CD4-positive, alpha-beta T cell treated with Interleukin-4 for 1 hour (primary cell): ENCODE measurements at regions not wholly inside any gene's neighbourhood (a gene's known extent, or its start where the extent isn't known, plus 50 kb on each side); places are given as distances from the start of the nearest gene placed in this dataset.
"Not testable (repeated sequence)": the region's sequence is repeated elsewhere in the genome, so short reads cannot be mapped to it uniquely, and the experiment has no call there.

Source experiments
- DNase-seq, 2 donors: peaks; one replicate each; pipeline ENCODE4 v3.0.0-alpha.2; 2020 to 2022

DNA sequence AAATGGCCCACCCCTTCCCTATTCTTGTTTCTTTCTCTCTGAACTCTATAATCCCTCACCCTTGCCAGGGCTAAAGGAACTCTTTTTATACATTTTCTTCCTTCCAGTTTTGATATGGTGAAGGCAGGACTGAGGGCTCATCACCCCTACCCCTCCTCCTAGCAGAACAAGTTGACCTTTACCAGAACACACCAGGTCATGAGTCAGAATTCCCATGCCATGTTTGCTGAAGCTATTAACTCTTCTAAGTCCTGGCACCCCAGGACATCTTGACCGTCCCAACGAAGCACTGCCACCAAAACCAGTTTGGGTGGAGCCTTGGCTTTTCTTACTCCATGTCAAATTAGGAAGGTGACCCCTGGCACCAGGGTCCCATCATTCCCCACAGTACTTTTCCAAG, 57.5 kb upstream of the DYNLT3 start:
- no peak for DNase-seq

DNA sequence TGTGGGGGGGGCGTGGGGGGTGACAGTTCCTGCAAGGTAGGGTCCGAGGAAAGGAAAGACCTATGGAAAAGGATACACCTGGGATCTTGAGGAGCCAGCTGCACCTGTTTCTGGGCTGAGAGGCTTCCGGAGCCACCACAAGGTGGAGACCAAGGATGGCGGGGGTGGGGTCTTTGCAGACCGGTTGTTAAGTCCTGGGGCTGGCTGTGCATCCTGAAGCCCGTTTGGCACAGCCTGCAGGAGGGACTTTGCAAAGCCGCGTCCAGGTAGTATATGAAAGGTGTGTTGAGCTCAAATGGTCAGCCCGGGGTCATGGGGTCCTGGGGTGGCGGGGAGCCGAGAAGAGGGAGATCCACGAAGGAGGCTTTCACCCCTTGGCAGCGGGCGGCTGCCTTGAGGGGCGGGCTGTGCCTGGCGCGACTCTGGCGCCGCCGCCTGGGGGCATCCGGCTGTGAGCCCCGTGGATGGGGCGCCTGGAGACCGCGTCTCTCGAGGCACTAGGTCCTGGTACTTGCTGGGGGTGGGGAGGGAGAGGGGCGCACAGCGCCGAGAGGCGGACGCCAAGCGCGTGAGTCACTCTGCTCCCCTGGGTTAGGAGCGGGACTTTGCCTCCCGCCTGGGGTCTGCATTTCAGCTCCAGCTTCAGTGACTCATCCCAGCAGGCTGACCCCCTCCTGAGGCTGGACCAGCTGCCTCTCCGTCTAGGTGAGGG, 58.2 kb upstream of the DYNLT3 start:
- no peak for DNase-seq

DNA sequence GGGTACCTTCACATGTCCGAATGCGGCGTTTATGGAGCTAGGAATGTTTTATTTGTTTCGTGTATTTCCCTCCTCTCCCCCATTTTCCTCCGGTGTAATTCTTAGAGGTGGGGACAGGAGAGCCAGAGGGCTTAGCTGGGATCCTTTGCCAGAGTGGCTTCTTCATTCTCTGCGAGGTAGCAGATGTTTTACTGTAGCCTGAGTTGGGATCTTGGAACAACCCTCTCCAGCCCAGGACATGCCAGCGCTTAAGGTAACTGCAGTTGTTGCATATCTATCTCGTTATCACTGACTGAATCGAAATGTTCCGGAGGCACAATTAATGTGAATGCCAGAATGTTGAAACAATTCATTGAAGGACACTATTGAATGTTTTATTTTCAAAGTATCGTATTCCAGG, 59.0 kb upstream of the DYNLT3 start:
- no peak for DNase-seq

DNA sequence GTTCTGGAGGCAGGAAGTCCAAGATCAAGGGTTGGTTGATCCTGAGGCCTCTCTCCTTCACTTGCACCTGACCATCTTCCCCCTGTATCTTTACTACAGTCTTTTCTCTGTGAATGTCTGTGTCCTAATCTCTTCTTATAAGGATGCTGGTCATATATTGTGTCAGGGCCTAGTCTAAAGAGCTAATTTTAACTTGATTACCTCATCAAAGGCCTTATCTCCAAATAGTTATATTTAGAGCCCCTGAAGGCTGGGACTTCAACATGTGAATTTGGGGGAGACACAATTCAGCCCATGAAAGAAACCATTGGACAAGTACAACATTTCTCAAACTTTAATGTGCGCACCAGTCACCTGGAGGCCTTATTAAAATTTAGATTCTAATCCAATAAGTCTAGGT, 62.8 kb upstream of the DYNLT3 start:
- no peak for DNase-seq

DNA sequence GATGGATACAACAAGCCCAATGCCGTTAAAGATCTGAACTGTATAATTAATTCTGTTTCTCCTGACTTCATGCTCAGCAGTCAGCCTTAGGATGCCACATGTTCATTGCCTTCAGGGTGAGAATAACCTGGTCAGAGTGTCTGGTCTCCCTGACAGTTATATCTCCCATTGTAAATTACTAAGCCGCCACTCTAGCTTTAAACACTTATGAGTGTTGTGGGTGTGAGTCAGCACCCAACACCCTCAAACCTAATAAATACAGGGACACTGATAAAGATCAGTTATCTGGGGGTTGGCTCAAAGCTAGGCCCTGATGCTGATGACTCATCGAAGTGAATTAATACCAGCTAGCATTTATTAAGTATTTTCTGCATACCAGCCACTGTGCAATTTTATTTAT, 64.9 kb upstream of the DYNLT3 start:
- no peak for DNase-seq

DNA sequence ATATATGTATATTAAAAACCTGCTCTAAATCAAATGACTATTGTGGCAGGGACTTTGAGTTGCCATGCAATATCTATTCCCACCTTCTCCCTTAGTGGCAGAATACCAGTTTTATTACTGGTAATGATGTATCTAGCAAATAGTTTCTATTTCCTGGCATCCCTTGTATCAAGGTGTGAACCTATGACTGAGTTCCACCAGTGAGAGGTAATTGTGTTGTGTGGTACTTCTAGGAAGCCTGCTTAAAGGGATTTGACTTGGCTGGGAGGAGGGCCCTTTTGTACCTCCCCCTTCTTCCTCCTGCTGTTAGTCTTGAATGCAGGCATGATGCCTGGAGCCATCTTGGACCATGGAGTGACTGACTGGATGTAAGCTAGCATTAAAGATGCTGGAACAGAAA, 65.4 kb upstream of the DYNLT3 start:
- no peak for DNase-seq

DNA sequence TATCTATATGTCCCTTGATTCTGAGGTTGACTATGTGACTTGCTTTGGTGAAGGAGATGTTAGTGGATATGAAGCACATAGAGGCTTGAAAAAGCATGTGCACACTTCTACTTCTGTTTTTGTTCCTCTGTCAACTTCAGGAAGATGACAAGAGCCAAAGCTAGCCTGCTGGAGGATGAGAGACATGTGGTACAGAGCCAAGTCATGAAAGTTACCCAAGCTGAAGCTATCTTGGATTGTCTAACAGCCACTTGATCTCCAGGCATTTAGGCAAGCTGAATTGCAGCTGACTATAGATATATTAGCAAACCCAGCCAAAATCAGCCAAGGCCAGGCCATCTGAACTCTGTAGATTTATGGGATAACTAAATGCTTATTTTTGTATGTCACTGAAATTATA, 70.8 kb upstream of the DYNLT3 start:
- DNase-seq: no peak

DNA sequence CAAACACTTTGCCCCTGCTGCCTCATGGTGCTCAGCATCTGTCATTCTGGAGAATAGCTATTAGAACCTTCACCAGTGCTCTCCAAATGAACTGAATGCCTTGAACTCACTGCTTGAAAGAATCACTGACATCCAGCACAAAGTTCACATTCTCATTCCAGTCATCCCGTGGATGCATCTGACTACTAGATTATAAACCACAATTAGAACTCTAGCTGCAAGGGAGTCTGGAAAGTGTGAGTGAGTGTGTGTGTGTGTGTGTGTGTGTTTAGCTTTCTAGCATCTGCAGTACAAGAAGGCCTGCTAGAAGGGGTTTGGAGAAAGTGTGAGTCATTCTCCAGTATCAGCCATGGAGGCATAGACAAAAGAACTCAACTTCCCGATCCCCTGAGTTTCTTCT, 71.3 kb upstream of the DYNLT3 start:
- no peak for DNase-seq

DNA sequence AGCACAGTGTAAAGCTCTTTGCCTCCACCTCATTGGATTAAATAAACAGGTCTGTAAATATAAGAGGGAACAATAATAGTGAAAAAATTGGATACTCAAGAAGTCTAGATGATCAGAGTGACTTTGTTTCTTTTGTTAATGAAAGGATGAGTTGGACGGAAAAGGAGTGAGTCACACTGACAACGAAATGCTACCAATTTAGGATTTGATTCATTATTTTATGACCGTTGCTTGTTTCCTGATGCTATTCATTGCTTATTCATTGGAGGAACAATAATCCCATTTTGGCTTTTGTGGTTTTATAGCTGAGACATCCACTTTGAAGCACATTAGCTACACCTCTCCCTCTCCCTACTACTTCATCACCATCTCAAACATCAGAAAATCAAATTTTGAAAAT, 74.4 kb upstream of the DYNLT3 start:
- no peak for DNase-seq

DNA sequence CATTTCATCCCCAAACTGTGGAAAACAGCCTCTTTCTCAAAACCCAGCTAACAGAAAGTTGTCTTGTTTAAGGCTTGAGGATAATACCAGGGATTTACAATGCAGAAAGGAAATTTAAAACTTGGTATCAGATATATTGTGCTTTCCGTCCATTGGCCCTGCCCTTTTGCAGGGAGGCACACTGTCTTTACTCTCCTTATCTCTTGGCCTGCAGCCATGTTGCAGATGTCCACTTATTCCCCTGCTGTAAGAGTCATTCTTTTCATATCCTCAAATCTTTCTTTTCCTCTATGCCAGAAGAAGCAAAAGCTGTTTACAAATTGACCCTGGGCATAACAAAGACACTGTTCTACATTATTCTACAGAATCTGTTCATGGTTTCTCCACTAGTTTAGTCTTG, 75.6 kb upstream of the DYNLT3 start:
- no peak for DNase-seq

DNA sequence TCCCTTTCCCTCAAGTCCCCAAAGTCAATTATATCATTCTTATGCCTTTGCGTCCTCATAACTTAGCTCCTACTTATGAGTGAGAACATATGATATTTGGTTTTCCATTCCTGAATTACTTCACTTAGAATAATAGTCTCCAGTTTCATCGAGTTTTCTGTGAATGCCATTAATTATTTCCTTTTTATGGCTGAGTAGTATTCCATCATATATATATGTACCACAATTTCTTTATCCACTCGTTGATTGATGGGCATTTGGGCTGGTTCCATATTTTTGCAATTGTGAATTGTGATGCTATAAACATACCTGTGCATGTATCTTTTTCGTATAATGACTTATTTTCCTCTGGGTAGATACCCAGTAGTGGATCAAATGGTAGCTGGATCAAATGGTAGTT, 78.4 kb upstream of the DYNLT3 start:
- DNase-seq: not testable (repeated sequence)

DNA sequence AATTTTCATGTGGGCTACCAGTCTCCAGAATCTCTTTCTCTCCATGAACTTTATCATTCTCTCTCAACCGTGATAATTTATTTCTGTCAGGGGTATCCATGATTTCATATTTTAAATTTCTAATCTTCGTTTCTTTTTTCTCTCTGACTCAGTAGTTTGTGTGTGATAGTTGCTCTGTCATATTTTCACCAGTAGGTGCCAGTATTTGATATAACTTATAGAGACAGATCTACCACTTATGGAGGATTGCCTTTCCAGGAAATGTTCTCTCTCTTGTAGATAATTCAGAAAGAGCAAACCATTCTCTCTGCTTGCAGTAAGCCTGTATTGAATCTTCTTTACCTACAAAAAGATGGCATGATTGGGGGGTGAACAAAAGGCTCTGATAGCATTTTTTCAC, 79.3 kb upstream of the DYNLT3 start:
- peak in 1 of 2 donors; percentile 18 for DNase-seq

DNA sequence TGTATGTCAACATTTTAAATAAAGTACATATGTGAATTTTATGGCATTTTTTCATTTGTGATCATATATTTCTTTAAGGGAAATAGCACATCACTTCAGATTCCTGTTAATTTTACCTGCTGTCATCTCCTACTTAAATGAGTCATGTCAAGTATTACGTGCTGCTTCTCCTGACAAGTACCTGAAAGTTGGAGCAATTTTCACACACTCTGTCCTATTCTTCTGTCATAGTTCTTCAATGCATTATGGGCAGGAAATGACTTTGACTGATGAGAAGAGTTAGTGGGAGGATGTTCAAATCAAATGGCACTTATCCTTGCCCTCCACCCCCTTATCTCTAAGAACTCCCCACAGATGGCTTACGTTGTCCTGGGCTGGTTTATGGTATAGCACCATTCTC, 64.2 kb upstream of the SYTL5 start:
- no peak for DNase-seq

DNA sequence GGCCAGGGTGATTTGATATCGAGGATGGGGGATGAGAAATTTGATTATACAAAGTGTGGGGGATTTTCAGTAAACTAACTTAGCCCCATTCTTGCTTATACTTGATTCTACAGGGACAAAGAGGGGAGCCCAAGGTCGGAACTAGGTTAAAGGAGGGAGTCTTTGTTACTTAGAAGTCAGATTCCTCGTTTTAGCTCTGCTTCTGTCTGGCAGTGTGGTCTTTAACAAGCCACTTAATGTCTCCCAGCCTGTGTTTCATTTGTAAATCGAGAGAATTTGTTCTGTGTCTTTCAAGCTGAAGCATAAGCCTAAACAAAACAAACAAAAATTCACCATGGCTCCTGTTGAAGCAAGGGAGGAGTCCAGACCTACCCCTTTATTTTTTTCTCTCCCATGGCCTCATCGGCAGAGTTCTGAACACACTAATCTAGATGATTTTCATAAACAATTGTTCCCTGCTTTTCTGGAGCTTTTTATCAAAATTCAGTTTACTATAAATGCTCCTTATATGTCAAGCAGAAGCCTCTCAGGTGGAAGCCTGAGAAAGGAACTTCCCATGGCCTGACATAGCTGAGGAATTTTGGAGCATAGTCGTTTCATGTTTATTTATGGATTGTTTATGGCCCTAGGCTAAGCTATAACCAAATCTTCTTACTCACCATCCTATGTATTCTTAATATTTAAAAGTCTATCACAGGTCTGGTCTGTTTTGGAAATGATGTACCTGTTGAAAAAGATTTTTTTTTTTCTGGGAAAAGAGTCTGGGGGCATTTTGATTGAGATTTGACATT, 62.6 kb upstream of the SYTL5 start:
- DNase-seq: no peak

DNA sequence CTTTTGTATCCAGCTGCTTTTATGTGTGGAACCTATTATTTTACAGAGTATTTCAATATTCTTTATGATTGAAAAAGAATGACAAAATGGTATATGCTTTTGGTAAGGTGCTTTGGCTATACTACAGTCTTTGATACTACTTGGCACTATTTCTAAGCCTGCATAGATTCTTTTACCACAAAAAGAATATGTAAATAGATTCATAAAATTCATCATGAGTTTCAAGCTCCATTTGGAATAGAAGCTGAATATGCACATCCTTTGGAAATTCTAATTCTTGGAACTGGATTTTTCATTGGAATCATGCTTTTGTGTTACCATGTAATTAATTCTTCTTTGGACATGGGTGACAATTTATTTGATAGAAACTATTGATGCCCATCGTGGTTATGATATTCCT, 60.2 kb upstream of the SYTL5 start:
- DNase-seq: no peak

DNA sequence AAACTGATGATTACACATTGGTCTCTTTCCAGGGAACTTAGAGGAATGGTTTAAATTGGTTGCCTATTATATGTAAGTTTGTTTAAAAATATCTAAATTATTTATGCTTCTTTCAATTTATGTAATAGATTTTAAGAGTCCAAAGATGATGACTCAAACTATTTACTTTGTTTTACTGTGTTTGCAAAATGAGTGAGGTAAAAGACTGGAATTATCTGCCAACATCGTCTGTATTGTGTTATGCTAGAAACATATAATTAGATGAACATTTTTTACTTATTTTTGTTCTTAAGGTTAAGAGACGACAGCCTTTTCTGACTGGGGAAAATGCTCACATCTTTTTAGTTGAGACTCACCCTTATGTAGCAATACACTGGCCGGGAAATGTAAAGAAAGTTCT, 51.1 kb upstream of the SYTL5 start:
- no peak for DNase-seq

DNA sequence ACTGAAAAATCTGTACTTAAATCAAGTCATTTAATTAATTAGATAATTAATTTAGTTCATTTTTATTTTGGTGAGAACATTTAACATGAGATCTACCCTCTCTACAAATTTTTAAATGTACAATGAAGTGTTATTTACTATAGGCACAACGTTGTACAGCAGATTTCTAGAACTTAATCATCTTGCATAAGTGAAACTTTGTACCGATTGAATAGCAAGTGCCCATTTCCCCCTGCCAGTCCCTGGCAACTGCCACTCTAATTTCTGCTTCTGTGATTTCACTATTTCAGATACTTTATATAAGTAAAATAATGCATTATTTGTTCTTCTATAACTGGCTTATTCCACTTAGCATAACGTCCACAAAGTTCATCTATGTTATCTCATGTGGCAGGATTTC, 50.1 kb upstream of the SYTL5 start:
- DNase-seq: no peak
